ENCODE measurements at regions not wholly inside any gene's neighbourhood (a gene's known extent, or its start where the extent isn't known, plus 50 kb on each side); places are given as distances from the start of the nearest gene placed in this dataset.

- no peak for TF ChIP-seq CTCF (IDR thresholded peaks at IDR 0.05; ENCODE audit: low read length)
- no peak for TF ChIP-seq EZH2 (IDR thresholded peaks at IDR 0.05; ENCODE audit: borderline replicate concordance, low read length)
Measured at GRCh38 chr20:57813509-57814269, 103.9 kb upstream of the PMEPA1 start.

All from OCI-LY1 (cell line).